IPS-20b (cell line): ENCODE measurements at regions not wholly inside any gene's neighbourhood (a gene's known extent, or its start where the extent isn't known, plus 50 kb on each side); places are given as distances from the start of the nearest gene placed in this dataset.
A peak's percentile ranks its signal among the peaks of the same experiment; 100 is the strongest.

ENCODE experiments used
- H3K27ac ChIP-seq: one replicate; pipeline ENCODE4 v1.5.1; 2013; ENCODE audit warnings: low read length
- H3K27me3 ChIP-seq: 2 replicates; pipeline ENCODE4 v1.6.1; 2013; ENCODE audit warnings: mild to moderate bottlenecking, low read length, inconsistent platforms; ENCODE audit not compliant: insufficient read depth
- H3K36me3 ChIP-seq: 2 replicates; pipeline ENCODE4 v1.6.1; 2013; ENCODE audit warnings: low read depth, mild to moderate bottlenecking, inconsistent platforms, low read length, moderate library complexity; ENCODE audit not compliant: insufficient read depth
- H3K4me1 ChIP-seq: 2 replicates; pipeline ENCODE4 v1.6.1; 2013; ENCODE audit warnings: mild to moderate bottlenecking, control low read depth, inconsistent platforms, low read length, moderate library complexity; ENCODE audit not compliant: insufficient read depth
- H3K4me3 ChIP-seq: 2 replicates; pipeline ENCODE4 v1.5.1; 2013; ENCODE audit warnings: mild to moderate bottlenecking, low read length, inconsistent platforms
- H3K9ac ChIP-seq: 2 replicates; pipeline ENCODE4 v1.6.1; 2013; ENCODE audit warnings: low read depth, mild to moderate bottlenecking, inconsistent platforms, low read length, moderate library complexity
- H3K9me3 ChIP-seq: 2 replicates; pipeline ENCODE4 v1.6.1; 2013; ENCODE audit warnings: mild to moderate bottlenecking, low read depth, low read length, inconsistent platforms; ENCODE audit not compliant: insufficient read depth

- H3K4me1 ChIP-seq: no peaks in the 10 kb centered on the region
- no peaks in the 10 kb centered on the region for H3K9me3 ChIP-seq
- no peak overlapping the region for H3K4me3 ChIP-seq
- H3K36me3 ChIP-seq: no peaks in the 10 kb centered on the region
- H3K27me3 ChIP-seq: no peaks in the 10 kb centered on the region
- H3K27ac ChIP-seq: no peak overlapping the region
- H3K9ac ChIP-seq: no peak overlapping the region
Observed at GRCh38 chr12:97306147-97306546, 156.5 kb upstream of the RMST start.

- Histone ChIP-seq H3K27me3 (peaks cover 6% of the 10 kb centered on the region; the same call in 1 of the 2 replicates), H3K9me3 (no peaks in the 10 kb centered on the region), H3K27ac (no peak overlapping the region), H3K36me3 (no peaks in the 10 kb centered on the region), H3K4me1 (peaks cover 13% of the 10 kb centered on the region), H3K4me3 (no peak overlapping the region), H3K9ac (no peak overlapping the region)
Observed at GRCh38 chr12:97308576-97309198, 153.9 kb upstream of the RMST start.

DNA sequence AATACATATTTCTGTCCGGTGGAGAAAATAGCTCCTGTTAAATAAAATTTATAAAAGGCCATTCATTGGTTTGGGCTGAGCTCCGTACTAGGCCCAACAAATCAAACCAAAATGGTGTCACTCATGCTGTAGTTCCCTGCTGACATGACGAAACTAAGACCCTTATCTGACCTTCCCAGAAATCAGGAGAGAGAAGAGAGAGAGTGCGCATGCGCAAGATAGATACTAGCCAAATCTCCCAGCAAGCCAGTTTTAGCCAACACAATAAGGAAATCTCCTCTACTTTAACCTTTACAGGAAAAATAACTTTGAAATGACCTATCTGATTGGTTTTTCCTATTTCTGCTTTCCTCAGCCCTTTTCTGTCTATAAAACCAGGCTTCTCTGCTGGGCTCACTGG is 152.7 kb upstream of the RMST start:
- Histone ChIP-seq H3K36me3 (no peaks in the 10 kb centered on the region), H3K27me3 (peaks cover 14% of the 10 kb centered on the region; the same call in 1 of the 2 replicates), H3K27ac (no peak overlapping the region), H3K4me1 (peaks cover 15% of the 10 kb centered on the region), H3K4me3 (no peak overlapping the region), H3K9me3 (no peaks in the 10 kb centered on the region), H3K9ac (no peak overlapping the region)

GRCh38 chr12:97312570-97313135 is 150.0 kb upstream of the RMST start:
- peaks cover 14% of the 10 kb centered on the region; the same call in 1 of the 2 replicates for H3K27me3 ChIP-seq
- H3K4me1 ChIP-seq: peaks cover 15% of the 10 kb centered on the region
- no peak overlapping the region for H3K9ac ChIP-seq
- H3K9me3 ChIP-seq: no peaks in the 10 kb centered on the region
- peak overlapping the region; percentile 4; the same call in 1 of the 2 replicates for H3K4me3 ChIP-seq
- no peak overlapping the region for H3K27ac ChIP-seq
- H3K36me3 ChIP-seq: no peaks in the 10 kb centered on the region

DNA sequence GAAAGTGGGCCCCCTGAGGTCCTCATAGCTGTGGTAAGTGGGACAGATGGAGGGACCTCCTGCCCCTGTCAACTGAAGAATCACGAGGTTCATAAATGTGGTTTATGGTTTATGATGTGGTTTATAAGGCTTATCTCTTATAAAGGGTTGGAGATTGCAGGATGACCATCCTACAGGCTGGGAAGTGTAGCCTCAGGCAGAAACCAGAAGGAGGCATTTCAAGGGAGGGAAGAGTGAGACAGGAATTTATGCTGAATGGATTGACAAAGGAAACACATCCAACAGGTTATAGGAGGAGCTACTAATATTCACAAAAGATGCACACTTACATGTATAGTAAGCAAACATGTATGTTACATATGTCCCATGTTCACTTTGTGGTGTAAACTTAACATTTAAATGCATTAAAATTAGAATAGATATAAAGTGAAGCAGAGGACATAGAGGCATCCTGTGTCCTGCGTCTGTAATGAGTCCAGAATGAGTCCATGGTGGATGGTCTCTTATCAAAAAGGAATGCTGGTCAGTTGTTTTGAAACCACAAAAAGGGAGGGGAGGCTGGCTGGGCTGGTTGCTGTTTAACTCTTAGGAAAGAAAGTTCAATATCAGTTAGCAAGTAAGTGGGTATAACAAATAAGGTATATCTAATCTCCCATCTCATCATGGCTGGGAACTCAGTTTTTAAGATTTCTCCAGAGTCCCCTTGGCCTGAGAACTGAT is 149.0 kb upstream of the RMST start:
- H3K9me3 ChIP-seq: no peaks in the 10 kb centered on the region
- H3K4me3 ChIP-seq: 0 out of 2 replicates have a peak overlapping the region, but pooled peaks have one; percentile 16
- peaks cover 14% of the 10 kb centered on the region; the same call in 1 of the 2 replicates for H3K27me3 ChIP-seq
- no peak overlapping the region for H3K9ac ChIP-seq
- H3K4me1 ChIP-seq: peaks cover 15% of the 10 kb centered on the region
- no peak overlapping the region for H3K27ac ChIP-seq
- H3K36me3 ChIP-seq: no peaks in the 10 kb centered on the region

- Histone ChIP-seq H3K4me1 (peaks cover 17% of the 10 kb centered on the region), H3K9me3 (no peaks in the 10 kb centered on the region), H3K36me3 (no peaks in the 10 kb centered on the region), H3K27ac (no peak overlapping the region), H3K4me3 (no peak overlapping the region), H3K27me3 (peaks cover 14% of the 10 kb centered on the region; the same call in 1 of the 2 replicates), H3K9ac (no peak overlapping the region)
Observed at GRCh38 chr12:97316321-97316720, 146.3 kb upstream of the RMST start.

GRCh38 chr12:97321621-97322020 is 141.0 kb upstream of the RMST start:
- no peaks in the 10 kb centered on the region for H3K9me3 ChIP-seq
- H3K9ac ChIP-seq: no peak overlapping the region
- peaks cover 36% of the 10 kb centered on the region for H3K4me1 ChIP-seq
- no peaks in the 10 kb centered on the region for H3K36me3 ChIP-seq
- H3K27me3 ChIP-seq: peaks cover 3% of the 10 kb centered on the region; the same call in 1 of the 2 replicates
- no peak overlapping the region for H3K27ac ChIP-seq
- H3K4me3 ChIP-seq: no peak overlapping the region

DNA sequence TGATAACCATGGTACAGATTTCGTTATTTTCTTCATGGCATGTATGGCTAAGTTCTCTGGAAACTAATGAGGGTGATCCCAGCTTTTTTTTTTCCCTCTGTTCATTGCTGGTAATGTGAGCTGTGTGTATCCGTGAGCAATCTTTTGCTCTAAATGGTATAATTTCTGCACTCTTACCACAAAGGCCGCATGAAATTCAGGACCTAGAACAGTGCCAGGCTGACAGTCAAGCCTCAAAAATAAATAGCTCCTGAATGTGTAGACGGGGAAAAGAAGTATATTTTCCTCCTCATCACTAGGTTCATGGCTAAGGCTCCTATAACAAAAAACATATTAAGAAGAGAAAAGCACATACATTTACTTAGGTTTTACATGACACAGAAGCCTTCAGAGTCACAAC is 140.2 kb upstream of the RMST start:
- H3K36me3 ChIP-seq: no peaks in the 10 kb centered on the region
- peaks cover 36% of the 10 kb centered on the region for H3K4me1 ChIP-seq
- H3K9ac ChIP-seq: peak overlapping the region; percentile 28; the same call in 1 of the 2 replicates
- no peaks in the 10 kb centered on the region for H3K9me3 ChIP-seq
- peaks cover 3% of the 10 kb centered on the region; the same call in 1 of the 2 replicates for H3K27me3 ChIP-seq
- peak overlapping the region; percentile 17; the same call in 1 of the 2 replicates for H3K4me3 ChIP-seq
- H3K27ac ChIP-seq: no peak overlapping the region

DNA sequence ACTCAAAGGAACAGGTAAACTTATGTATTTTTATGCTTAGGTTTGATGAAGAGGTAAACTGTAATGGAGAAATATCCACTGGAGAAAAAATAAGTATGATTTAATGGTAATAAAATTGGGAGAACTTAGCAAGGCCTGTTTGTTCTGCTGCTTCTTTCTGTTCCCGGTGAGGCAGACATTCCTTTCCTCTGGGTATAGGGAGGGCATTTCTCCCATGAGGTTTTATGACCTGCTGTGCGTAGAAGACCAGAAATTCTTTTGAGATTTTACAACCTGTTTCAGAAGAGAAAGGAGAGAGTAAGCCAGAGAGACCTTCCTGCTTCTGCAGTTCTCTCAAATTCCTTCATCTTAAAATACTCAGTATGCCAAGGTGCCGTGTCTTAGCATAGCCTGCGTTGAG is 139.4 kb upstream of the RMST start:
- no peaks in the 10 kb centered on the region for H3K9me3 ChIP-seq
- H3K36me3 ChIP-seq: no peaks in the 10 kb centered on the region
- H3K4me1 ChIP-seq: peaks cover 36% of the 10 kb centered on the region
- peak overlapping the region; percentile 41; the same call in 1 of the 2 replicates for H3K4me3 ChIP-seq
- H3K9ac ChIP-seq: peak overlapping the region; percentile 40; the same call in 1 of the 2 replicates
- H3K27ac ChIP-seq: peak overlapping the region; percentile 33
- peaks cover 3% of the 10 kb centered on the region; the same call in 1 of the 2 replicates for H3K27me3 ChIP-seq

DNA sequence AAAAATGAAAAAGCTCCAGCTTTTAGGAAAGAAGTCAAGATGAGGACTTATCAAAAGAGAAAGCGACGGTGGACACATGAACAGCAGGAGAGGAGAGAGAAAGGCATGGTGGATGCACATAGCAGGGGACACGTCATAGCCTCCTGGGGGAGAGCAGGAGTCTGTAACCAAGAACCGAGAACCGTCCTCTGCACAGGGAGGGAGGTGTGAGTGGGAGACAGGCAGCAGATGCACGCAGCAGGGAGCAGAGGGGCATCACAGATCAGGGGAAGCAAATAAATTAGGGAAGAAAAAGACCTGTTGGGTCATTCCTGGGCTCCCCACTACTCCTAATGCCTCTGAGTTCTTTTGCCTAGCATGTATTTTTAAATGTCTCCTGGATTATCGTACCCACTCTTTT is 138.1 kb upstream of the RMST start:
- Histone ChIP-seq H3K27me3 (peaks cover 3% of the 10 kb centered on the region; the same call in 1 of the 2 replicates), H3K36me3 (no peaks in the 10 kb centered on the region), H3K9ac (no peak overlapping the region), H3K4me1 (peaks cover 36% of the 10 kb centered on the region), H3K27ac (no peak overlapping the region), H3K4me3 (no peak overlapping the region), H3K9me3 (no peaks in the 10 kb centered on the region)

DNA sequence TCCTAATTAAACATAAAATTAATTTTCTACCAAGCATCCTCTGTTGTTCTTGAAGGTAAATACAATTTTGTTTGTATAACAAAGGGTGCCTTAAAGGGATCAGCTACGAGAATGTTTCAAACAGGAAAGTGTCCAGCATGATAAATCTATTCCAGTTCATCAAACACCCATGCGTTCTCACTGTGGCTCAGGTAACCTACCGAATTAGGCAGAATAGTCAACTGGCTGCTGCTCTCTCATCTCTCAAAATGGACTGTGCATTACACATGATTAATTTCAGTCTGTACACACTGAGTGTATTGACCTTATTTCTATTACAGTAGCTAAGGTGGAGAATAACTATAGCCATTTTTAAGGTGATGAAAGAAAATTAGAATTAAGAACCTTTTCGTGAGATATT is 127.5 kb upstream of the RMST start:
- H3K4me3 ChIP-seq: no peak overlapping the region
- H3K27me3 ChIP-seq: no peaks in the 10 kb centered on the region
- H3K9ac ChIP-seq: no peak overlapping the region
- no peak overlapping the region for H3K27ac ChIP-seq
- no peaks in the 10 kb centered on the region for H3K36me3 ChIP-seq
- no peaks in the 10 kb centered on the region for H3K9me3 ChIP-seq
- no peaks in the 10 kb centered on the region; the same call in 1 of the 2 replicates for H3K4me1 ChIP-seq
